Daoy (cell line): ENCODE measurements at regions not wholly inside any gene's neighbourhood (a gene's known extent, or its start where the extent isn't known, plus 50 kb on each side); places are given as distances from the start of the nearest gene placed in this dataset.
A peak's percentile ranks its signal among the peaks of the same experiment; 100 is the strongest.

Experiments used
- DNase-seq: peaks from one replicate; pipeline ENCODE4 v3.0.0-alpha.2; 2015; ENCODE audit warnings: low read depth

DNA sequence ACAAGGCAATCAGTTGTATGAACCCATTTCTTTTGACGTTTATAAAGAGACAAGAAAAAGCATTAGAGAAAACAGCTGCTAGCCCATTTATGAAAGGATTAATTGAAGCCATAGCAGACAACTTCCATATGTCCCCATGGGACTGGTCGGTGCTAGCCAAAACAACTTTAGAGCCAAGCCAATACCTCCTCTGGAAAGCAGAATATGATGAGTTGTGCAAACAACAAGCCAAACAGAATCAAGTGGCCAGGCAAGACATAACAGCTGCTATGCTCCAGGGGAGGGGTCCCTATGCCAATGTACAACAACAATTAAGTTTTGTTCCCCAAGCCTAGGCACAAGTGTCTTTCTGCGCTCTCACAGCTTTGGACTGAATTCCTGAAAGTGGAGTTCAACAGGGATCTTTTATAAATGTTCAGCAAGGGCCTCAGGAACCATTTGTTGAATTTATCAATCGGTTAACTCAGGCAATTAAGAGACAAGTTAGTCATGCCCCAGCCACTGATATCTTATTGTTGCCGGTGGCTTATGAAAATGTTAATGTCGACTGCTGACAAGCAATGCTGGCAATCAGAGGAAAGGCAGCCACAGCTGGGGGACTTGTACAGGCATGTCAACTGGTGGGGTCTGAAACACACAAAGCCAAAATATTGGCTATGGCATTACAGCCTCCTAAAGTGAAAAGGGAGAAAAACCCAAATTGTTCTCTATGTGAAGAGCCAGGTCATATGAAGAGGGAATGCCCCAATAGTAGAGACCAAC, 1593.1 kb upstream of the TENM4 start:
- no peak for DNase-seq

DNA sequence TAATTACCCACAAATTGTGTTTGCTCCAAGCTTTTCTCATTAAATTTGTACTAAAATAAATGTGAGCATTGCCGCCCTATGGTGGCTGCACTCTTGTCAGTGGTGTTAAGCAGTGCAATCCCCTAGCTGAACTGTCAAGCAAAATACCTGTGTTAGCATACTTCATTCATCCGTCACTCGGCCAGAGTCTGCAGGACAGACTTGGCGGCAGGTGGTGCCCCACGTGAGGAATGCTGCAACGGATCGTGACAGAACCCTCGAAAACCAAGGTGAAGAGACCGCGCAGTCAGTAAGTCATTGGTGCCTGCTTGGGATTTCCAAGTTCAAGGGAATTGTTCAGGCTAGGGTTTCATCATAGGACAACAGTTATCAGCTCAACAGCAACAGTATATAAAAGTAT, 1592.1 kb upstream of the TENM4 start:
- no peak for DNase-seq

DNA sequence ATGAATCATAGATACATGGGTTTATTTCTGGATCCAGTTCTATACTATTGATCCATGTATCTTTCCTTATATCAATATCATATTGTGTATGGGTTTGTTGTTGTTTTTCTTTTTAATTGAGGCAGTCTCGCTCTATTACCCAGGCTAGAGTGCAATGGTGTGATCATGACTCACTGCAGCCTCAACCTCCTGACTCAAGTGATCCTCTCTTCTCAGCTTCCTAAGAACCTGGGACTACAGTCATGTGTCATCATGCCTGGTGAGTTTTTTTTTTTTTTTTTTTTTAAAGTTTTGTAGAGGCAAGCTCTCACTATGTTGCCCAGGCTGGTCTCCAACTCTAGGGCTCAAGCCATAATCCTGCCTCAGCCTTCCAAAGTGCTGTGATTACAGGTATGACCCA, 1589.4 kb upstream of the TENM4 start:
- peak; percentile 1 for DNase-seq

DNA sequence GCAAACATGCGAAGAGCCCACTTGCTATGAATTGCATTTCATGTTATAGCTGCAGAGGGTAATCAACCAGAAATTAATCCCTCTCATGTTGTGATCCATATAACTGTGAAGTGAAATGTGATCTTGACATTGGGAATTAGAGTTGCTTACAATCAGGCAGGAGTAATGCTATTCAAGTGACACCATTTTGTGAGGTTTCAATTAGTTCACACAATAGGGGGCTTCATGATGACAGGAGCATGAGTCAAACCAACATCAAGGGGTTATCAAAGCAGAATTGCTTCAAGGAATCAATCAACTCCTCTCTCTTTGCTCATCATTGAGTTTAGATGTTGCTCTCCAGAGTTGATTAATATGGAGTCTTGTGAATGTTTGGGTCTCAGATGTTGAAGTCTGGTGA, 1585.2 kb upstream of the TENM4 start:
- no peak for DNase-seq

DNA sequence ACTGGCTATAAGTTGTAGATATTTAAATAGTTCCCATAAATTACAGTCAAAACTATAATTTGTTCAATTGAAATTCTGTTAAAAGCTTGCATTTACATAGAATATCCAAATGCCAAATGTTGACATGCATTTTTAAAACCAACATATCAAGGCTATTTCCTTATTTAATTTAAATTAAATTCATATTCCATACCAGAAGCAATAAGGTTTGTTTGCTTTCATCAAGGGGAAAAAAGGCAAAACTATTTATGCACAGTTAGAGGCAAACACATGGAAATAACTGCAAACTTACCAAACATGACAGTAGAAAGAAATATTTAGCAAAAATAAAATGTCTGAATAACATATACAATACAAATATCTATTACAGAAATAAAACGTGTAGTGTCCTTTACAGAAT, 1581.2 kb upstream of the TENM4 start:
- DNase-seq, result no peak

DNA sequence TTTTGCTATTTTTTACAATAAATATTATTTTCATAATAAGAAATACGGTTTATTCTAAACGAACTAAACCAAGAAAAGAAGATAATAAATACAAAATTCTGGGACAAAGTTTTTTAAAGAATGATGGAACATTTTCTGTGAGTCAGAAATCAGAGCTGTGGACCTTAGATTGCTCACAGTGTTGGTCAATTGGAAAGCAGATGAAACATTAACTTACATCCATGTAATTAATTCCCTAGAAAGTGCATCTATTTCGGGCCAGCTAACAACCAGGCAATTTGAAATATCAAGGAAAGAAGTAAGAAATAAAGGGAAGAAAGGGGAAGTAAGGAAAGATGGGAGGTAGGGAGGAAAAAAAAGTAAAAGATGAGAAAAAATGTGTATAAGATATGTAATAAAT, 1569.8 kb upstream of the TENM4 start:
- DNase-seq, result no peak

DNA sequence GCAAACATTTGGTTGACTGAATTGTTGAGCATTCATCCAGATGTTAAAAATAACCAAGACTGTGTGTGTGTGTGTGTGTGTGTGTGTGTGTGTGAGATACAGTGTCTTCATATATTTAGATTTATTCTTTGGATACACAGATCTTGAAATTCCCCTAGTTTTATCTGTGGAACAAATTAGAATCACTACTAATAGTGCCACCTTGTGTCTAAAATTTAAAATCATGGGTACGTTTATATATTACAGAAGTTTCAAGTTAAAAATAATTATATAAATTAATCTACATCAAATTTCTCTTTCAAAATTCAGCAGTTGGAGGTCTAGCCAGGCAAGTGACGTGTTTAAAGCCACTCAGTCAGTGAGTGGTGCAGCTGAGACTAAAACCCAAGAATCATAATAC, 1566.2 kb upstream of the TENM4 start:
- no peak for DNase-seq

DNA sequence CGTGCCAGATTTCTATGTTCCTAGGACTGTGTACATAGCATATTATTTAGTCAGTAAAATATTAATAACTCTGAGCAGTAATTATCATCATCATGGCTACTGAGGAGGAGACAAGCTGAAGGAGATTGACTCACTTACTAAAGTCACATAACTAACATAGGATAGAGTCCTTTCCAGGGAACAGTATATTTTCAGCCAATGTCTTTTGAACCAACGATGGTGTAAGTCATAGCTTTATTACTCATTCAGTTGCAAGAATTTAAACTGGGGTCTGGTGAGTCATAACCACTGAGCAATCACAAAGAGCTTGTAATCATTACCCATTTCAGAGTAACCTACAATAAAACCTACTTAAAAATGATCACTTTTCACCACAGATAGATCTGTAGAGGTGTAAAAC, 1564.8 kb upstream of the TENM4 start:
- DNase-seq, result peak; percentile 35

DNA sequence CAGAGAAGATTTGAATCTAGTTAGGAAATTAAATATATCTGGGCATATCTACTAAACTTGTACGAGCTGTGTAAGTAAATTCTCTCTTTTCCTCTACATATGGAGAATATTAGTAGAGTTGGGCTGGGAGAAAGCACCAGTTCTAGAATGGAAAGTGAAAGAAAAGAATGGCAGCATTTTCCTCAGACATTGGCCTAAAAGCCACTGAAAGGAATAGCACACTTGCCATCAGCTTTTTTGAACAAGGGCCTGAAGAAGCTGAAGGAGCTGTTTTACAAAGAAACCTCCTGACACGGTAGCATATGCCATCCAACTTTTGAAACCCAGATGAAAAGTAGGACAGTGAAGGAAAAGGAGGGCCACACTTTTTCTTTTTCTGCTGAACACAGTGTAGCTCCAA, 1563.7 kb upstream of the TENM4 start:
- DNase-seq, result no peak

DNA sequence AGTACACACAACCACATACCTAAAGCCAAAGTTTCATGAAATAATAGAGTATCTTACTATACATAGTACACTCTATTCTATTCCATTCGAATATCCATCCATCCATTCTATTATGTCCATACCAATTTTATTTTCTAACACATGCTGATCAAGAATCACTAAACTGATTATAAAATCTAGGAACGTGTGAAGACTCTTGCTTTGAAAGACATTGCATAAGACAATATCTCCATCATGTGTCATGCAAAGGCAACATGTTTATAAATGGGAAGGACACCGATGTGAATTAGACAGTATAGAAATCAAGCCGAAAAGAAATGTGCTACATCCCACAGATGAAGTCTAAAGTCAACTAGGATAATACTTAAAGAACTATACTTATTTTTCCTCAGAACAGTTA, 1561.5 kb upstream of the TENM4 start:
- DNase-seq, result no peak

DNA sequence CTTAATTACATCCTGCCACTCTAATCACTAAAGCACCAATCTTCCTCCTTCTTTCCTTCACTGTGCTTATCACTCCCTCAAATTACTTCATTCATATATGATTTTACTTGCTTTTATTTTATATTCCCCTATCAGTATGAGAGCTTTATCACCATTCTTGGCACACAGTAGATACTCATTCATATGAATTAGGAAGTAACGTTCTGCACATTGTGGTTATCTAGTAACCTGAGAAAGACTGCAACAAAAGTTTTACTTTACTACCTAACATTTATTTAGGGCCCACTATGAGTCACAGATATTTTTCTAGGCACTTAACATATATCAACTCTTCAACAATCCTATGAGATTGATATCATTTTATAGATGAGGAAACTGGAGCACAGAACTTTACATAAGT, 1559.9 kb upstream of the TENM4 start:
- DNase-seq, result no peak

DNA sequence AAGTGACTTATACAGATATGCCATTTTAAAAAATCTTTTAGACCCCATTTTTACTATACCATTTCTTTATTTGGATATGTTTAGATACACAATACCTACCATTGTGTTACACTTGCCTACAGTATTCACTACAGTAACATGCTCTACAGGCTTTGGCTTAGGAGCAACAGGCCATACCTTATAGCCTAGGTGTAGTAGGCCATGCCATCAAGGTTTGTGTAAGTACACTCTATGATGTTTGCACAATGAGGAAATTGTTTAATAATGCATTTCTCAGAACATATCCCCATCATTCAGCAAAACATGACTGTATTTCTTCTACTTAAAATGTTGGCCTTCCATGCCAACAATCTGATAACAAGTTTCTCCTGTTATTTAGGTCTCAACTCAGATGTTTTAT, 1559.5 kb upstream of the TENM4 start:
- no peak for DNase-seq

DNA sequence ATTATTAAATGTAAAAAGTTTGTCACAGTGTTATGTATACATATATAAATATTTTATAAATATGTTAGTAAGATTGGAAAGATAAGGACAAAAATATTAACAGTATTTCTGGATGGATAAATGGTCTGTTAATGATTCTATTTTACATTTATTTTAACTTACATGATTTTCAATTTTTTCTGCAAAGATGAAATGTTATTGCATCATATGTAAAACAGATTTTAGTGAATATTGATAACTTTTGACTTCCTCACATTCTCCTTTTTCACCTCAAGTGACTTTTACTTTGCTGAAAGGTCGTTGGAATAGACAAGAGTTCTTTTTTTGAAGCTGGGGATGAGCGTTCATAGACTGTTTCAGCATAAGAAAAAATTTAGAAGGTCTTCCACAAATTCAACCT, 1554.7 kb upstream of the TENM4 start:
- no peak for DNase-seq

DNA sequence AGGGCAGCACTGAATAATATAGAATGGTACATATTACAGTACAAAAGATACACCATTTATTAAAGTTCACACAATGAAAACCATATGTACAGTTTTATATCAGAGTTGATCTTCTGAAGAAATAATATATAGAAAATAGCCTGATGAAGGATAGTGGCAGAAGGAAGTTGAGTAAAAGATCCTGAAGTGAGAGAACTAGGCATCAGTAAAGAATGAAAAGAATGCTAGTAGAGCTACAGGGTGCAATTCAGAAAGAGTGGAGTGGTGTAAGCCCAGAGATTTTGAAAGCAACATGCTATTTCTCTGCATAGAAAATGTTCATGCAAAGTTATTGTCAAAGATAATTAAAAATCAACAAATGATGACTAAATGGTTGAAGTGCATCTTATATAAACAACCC, 1552.7 kb upstream of the TENM4 start:
- DNase-seq, result no peak

DNA sequence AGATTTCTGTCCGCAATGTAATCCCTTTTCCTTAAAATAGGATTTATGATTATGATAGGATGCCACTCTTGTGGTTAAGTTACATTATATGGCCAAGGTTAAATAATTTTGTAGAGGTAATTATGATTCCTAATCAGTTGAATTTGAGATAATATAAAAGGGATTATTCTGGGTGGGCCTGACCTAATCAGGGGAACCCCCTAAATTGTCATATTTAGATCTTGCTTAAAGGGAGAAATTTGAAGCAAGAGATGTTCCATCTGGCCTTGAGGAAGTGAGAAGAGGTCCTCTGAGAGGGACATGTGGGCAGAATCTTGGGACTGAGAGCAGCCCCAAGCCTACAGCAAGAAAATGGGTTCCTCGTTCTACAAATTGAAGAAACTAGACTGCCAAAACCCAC, 1550.1 kb upstream of the TENM4 start:
- no peak for DNase-seq

DNA sequence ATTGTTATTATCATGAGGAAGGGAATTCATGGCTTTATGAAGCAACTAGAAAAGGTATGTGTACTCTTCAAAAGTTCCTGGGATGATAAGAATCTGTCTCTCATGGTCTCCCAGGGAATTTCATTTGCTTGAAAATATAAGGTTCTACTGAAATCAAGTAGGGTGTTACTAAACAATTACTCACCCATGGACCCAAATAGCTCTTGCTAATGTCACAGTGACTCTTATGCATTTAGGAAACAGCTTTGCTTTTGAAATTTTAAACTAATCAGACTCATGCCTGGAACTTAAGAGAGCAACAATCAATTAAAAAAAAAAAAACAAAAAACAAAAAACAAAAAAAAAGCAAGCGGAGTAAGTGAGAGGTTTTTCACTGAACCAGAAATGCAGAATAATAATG, 1546.3 kb upstream of the TENM4 start:
- DNase-seq, result no peak

DNA sequence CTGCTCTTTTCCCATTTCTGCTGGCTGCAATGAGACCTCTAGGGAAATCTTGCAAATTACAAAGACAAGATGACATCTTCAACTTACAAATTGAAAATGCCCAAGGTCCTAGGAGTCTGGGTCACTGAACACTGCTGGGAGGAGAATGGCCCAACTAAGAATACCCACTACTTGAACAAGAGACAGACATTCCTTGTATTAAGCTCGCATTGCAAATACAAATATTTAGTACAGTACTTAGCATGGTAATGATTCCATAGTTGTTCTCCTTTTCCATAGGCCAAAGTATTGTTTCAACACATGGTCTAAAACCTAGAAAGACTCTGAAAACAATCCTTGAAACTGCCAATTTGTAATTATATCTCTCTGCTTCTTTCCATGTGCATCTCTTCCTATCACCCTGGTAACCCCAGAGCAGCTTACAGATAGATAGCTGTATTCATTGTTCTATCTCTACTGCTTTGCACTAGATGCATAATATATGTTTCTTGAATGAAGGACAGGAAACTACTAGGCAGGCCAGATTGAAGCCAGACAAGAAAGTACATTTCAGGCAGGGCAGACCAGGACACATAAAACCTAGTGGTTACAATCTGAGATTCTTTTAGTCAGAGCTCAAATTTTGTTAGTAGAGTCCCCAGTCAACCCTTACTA, 1545.7 kb upstream of the TENM4 start:
- no peak for DNase-seq

DNA sequence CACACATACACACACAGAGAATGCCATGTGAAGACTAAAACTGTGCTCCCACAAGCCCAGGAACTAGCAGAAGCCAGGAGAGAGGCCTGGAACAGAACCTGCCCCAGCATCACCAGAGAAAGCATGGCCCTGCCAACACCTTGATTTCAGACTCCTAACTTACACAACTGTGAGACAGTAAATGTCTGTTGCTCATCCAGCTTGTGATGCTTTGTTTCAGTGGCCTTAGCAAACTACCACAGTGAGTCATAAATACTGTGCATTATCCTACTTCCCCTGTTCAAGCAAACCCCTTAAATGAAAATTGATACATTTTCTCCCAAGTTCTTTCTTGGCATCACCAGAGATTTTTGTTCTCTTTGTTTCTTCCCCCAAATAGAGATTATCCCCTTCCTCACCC, 1539.4 kb upstream of the TENM4 start:
- DNase-seq, result no peak

DNA sequence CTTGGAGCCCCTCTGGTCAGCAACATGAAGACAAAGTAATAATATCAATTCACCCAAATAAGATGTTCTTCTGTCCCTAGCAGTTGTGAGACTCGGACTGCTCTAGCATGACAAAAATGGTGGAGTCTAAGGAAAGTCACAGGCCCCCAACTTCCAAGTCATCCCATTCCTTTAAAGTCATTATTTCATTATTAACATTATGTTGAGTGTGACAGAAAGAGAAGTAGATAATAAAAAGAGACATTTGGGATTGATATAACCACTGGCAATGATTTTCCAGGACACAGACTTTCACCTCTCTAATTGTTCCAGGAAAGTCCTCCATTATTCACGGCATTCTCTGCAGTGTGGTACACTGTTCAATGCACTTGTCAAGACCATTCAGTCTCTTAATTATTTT, 1533.0 kb upstream of the TENM4 start:
- no peak for DNase-seq

DNA sequence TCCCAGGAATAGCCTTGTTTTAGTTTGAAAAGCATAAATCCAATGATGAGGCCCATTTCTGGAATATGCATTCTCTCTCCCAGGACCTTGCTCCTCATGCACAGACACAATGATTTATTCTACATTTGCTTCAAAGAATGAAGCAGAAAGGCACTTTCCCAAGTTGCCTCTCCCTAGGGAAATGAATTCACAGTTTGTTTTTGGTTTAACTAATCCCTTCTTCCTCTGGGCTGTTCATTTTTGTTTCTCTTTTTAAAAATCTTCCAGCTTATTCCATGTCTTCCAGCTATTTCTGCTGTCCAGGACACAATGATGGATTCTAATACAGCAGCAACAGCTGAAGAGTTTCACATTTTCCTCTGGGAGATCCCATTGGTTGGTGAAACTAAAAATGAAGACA, 1529.2 kb upstream of the TENM4 start:
- no peak for DNase-seq

DNA sequence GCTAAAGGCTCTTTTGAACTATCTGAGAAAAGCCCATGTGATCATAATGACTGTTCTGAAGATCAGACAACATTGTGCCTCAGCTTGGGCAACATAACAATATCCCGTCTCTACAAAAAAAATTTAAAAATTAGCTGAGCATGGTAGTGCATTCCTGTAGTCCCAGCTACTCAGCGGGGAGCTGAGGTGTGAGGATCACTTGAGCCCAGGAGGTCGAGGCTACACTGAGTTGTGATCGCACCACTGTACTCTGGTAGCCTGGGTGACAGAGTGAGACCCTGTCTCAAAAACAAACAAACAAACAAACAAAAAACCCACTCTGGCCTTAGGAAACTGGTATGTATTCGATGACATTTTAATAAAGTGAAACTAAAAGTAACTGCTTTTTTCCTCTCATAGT, 1526.8 kb upstream of the TENM4 start:
- DNase-seq, result no peak

DNA sequence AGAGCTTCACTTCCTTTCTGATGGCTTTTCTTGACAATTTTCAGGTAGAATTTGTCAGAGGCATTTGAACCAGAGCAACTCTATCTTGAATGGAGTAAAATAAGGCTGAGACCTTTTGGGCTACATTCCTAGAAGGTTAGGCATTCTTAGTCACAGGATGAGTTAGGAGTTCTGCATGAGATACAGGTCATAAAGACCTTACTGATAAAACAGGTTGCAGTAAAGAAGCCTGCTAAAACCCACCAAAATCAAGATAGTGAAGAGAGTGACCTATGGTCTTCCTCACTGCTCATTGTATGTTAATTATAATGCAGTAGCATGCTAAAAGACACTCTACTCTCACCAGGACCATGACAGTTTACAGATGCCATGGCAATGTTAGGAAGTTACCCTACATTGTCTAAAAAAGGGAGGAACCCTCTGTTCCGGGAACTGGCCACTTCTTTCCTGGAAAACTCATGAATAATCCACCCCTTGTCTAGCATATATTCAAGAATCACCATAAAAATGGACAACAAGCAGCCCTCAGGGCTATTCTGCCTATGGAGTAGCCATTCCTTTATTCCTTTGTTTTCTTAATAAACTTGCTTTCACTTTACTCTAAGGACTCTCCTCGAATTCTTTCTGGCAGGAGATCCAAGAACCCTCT, 1519.7 kb upstream of the TENM4 start:
- no peak for DNase-seq

DNA sequence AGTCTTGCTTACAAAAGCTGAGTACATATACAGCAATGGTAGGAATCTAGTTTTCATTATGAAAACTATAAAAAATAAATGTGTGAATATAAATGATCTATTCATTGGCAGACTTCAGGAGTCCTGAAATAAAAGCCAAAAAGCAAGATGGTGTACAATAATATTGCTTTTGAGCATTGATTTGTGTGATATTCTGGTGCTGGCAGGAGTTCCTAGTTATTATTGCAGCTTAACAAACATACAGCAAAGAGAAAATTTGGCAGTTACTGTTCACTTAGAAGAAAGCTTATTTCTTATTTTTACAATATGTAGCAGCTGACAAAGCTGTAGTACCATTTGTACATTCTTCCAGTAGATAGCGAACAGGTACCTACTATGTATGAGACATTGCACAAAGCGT, 1518.9 kb upstream of the TENM4 start:
- no peak for DNase-seq
